HG03139 (cell line): ENCODE measurements at regions not wholly inside any gene's neighbourhood (a gene's known extent, or its start where the extent isn't known, plus 50 kb on each side); places are given as distances from the start of the nearest gene placed in this dataset.

Experiments
- ATAC-seq: cut with Tn5 transposase; IDR thresholded peaks from one replicate; pipeline ENCODE4 v1.9.1; 2021; ENCODE audit not compliant: unreplicated experiment

GRCh38 chr5:61621202-61621650, 289.2 kb downstream of the ZSWIM6 start:
- no peak for ATAC-seq

- ATAC-seq, result no peak
Observed at GRCh38 chr5:61622156-61622555, 290.1 kb downstream of the ZSWIM6 start.

GRCh38 chr5:61623401-61624069, 291.5 kb downstream of the ZSWIM6 start:
- ATAC-seq, result no peak

GRCh38 chr5:61624553-61625136, 292.6 kb downstream of the ZSWIM6 start:
- ATAC-seq, result no peak

- no peak for ATAC-seq
Observed at GRCh38 chr5:61625137-61625561, 293.1 kb downstream of the ZSWIM6 start.

- no peak for ATAC-seq
Observed at GRCh38 chr5:61625681-61626621, 293.9 kb downstream of the ZSWIM6 start.

GRCh38 chr5:61626639-61627282, 294.7 kb downstream of the ZSWIM6 start:
- ATAC-seq, result no peak

- no peak for ATAC-seq
Observed at GRCh38 chr5:61627531-61627930, 295.5 kb downstream of the ZSWIM6 start.

GRCh38 chr5:61630908-61631307, 298.9 kb downstream of the ZSWIM6 start:
- ATAC-seq, result no peak

GRCh38 chr5:61631438-61631941, 299.4 kb downstream of the ZSWIM6 start:
- no peak for ATAC-seq

GRCh38 chr5:61632064-61632463, 300.0 kb downstream of the ZSWIM6 start:
- ATAC-seq, result no peak

GRCh38 chr5:61635271-61635670, 303.2 kb downstream of the ZSWIM6 start:
- ATAC-seq, result no peak

- ATAC-seq, result no peak
Observed at GRCh38 chr5:61637566-61637965, 305.5 kb downstream of the ZSWIM6 start.

- no peak for ATAC-seq
Observed at GRCh38 chr5:61638476-61638875, 306.4 kb downstream of the ZSWIM6 start.

- no peak for ATAC-seq
Observed at GRCh38 chr5:61640179-61641021, 308.3 kb downstream of the ZSWIM6 start.

GRCh38 chr5:61641748-61642565, 309.9 kb downstream of the ZSWIM6 start:
- no peak for ATAC-seq

GRCh38 chr5:61647672-61648071, 315.6 kb downstream of the ZSWIM6 start:
- no peak for ATAC-seq

- no peak for ATAC-seq
Observed at GRCh38 chr5:61649231-61649630, 317.2 kb downstream of the ZSWIM6 start.

GRCh38 chr5:61649971-61650370, 317.9 kb downstream of the ZSWIM6 start:
- ATAC-seq, result no peak
